Adrenal gland (tissue), 5 donors: ENCODE measurements at regions not wholly inside any gene's neighbourhood (a gene's known extent, or its start where the extent isn't known, plus 50 kb on each side); places are given as distances from the start of the nearest gene placed in this dataset.

Source experiments
- CTCF ChIP-seq, 6 experiments: fragments of 450-650 bp in 4 of 6; fragments of 200-600 bp in 2 of 6; sonication (generic) in 1 of 6; IDR thresholded peaks; 1 replicate in 5 of 6; 2 replicates in 1 of 6; pipeline versions ENCODE4 v1.5.1 to v1.8.0; 2016 to 2021; ENCODE audit warnings: antibody characterized with exemption in 6 of 6, mild to moderate bottlenecking in 2 of 6, moderate library complexity in 1 of 6
- POLR2A ChIP-seq, 2 donors: fragments of 450-650 bp; IDR thresholded peaks; one replicate each; pipeline ENCODE4 v1.6.1; 2017; ENCODE audit warnings: antibody characterized with exemption in 2 of 2, mild to moderate bottlenecking in 2 of 2, moderate library complexity in 1 of 2
- donor health status: DM: no; HTN: no; CAD: no.

- no peak for TF ChIP-seq CTCF (IDR thresholded peaks at IDR 0.05)
- TF ChIP-seq POLR2A (IDR thresholded peaks at IDR 0.05): no peak
Measured at GRCh38 chr16:9429646-9430330, 338.3 kb downstream of the HAPSTR1 start.
